GM12864 (cell line): ENCODE measurements at regions not wholly inside any gene's neighbourhood (a gene's known extent, or its start where the extent isn't known, plus 50 kb on each side); places are given as distances from the start of the nearest gene placed in this dataset.

ENCODE experiments used
- DNase-seq: peaks from one replicate; pipeline ENCODE4 v3.0.0-alpha.2; 2011; ENCODE audit warnings: low read depth
- H3K4me3 ChIP-seq: 2 replicates; pipeline ENCODE4 v1.5.1; 2011; ENCODE audit warnings: mild to moderate bottlenecking, low read depth, low read length, control low read depth
- CTCF ChIP-seq: IDR thresholded peaks from 2 replicates; pipeline ENCODE4 v1.5.1; 2011; ENCODE audit warnings: low read depth, mild to moderate bottlenecking, moderate library complexity, low read length, control low read depth, inconsistent platforms; ENCODE audit errors: missing control alignments

- no peak for DNase-seq
- no peak for TF ChIP-seq CTCF
- H3K4me3 ChIP-seq = no peak overlapping the region
Measured at GRCh38 chr2:175640655-175641054, 361.4 kb downstream of the LNPK start.

- no peak for TF ChIP-seq CTCF
- H3K4me3 ChIP-seq = no peak overlapping the region
- no peak for DNase-seq
Measured at GRCh38 chr2:175633227-175633626, 368.8 kb downstream of the LNPK start.

DNA sequence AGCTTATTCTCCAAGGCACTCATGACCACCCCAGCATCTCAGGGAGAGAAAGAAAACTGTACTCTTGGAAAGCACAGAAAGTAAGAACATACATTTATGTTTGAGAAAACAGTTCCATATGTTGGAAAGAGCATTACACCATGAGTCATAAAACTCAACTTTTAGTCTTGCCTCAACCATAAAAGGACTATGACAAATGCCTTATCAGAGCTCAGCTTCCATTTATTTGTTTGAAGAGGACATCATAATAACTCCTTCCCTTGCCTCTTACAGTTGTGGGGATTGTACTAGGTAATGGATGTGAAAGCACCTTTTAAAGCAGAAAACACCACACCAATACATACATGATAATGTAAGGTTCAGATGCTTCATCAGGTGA lies 370.8 kb downstream of the LNPK start:
- no peak for TF ChIP-seq CTCF
- DNase-seq = no peak
- H3K4me3 ChIP-seq = no peak overlapping the region

GRCh38 chr2:175630280-175631244 lies 371.5 kb downstream of the LNPK start:
- no peak for TF ChIP-seq CTCF
- no peak for DNase-seq

GRCh38 chr2:175628243-175628642 lies 373.8 kb downstream of the LNPK start:
- no peak for TF ChIP-seq CTCF
- no peak overlapping the region for H3K4me3 ChIP-seq
- no peak for DNase-seq

More at GRCh38 chr2:175630280-175631244, 371.5 kb downstream of the LNPK start:
- H3K4me3 ChIP-seq = no peak overlapping the region

GRCh38 chr2:175627405-175627804 lies 374.7 kb downstream of the LNPK start:
- DNase-seq = no peak
- TF ChIP-seq CTCF = no peak
- no peak overlapping the region for H3K4me3 ChIP-seq

DNA sequence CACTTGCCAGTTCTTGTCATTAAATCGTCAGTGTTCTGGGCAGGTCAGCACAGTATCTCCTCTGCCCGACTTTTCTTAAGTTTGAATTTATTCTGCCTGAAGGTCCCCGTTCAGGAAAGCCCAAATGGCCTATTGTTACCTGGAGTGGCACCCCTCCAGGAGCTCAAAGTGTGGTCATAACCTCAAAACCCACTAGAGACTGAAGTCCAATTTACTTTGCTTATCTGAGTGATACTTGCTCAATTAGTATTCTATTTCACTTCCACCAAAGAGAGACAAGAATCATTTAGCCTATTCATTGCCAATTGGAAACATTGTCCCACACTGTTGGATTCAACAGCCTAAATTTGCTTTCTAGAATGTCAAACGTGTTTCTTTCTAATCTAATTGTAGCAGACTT lies 375.3 kb downstream of the LNPK start:
- H3K4me3 ChIP-seq = no peak overlapping the region
- DNase-seq = no peak
- TF ChIP-seq CTCF = no peak
